GM12801 (cell line): ENCODE measurements at regions not wholly inside any gene's neighbourhood (a gene's known extent, or its start where the extent isn't known, plus 50 kb on each side); places are given as distances from the start of the nearest gene placed in this dataset.

Experiments
- CTCF ChIP-seq: IDR thresholded peaks from one replicate; pipeline ENCODE4 v1.5.1; 2011; ENCODE audit warnings: control low read depth; ENCODE audit not compliant: insufficient read length; ENCODE audit errors: extremely low read depth

DNA sequence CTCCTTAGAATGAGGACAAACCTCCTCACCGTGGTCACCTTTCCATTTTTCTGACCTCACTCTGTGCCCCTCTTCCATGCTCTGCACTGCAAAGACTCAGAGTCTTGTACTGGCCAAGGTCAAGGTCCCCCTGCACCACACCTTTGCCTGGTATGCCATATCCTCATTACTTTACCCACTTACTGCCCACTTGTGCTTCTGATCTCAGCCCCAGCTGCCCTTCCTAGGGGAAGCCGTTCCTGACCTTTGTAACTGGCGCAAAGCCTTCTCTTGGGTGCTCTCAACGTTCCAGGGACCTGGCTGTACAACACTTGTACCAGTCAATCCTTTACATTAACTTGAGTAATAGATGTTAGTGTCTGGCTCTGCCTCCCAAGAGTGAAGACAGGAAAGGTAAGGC lies 256.0 kb downstream of the SV2B start:
- TF ChIP-seq CTCF: no peak

DNA sequence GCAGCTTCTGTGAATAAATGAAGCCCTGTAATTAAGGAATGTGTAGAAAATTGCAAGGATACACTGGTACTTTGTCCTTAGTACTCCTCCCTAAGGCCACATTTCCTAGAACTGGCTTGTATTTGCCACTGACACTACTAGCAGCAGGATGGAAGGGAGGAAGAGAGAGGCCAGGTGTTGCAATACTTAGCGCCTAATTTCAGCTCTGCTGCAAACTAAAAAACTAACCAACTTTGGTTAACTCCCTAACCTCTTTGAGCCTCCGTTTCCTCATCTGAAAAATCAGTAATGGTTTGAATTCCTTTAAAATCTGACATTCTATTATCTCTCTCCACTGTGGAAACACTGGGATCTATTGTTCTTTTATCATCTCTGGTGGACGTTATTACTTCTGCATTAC lies 257.0 kb downstream of the SV2B start:
- no peak for TF ChIP-seq CTCF

GRCh38 chr15:91357486-91357885 lies 257.4 kb downstream of the SV2B start:
- no peak for TF ChIP-seq CTCF

- no peak for TF ChIP-seq CTCF
These were observed 258.3 kb downstream of the SV2B start for GRCh38 chr15:91358405-91358804.

- TF ChIP-seq CTCF: no peak
These were observed 266.1 kb downstream of the SV2B start for GRCh38 chr15:91366111-91366510.

DNA sequence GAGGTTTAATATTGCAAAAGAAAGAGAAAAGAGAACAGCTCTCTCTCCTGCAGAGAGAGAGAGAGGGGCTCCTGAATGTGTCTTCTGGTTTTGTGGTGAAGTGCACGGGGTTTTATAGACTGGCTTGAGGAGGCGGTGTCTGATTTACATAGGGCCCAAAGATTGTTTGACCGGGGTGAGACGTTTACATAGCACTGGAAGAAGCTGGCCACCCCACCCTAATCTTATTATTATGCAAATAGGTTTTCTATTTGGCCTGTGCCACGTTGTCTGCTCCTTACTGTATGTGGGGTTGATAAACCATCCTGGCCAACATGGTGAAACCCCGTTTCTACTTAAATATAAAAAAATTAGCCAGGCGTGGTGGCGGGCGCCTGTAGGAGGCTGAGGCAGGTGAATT lies 268.6 kb downstream of the SV2B start:
- TF ChIP-seq CTCF: no peak

GRCh38 chr15:91369823-91370222 lies 269.8 kb downstream of the SV2B start:
- TF ChIP-seq CTCF: no peak

DNA sequence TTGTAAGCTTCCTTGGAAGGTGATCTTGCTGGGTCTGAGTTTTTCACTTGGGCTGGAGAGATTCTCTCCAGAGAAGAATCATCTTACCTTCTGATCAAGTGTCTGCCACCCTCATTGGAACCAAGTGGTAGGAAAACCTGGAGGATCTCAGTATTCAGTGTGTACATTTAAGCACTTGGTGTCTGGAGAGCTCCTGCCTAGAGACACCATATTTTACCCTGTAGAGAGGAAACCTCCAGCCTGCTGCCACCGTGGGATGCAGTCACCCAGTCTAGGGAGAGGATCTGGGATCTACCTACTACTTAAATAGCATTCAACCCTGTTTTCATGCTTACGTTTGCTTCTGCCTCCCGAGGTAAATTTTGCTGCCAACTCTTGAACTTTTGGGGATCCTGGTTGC lies 274.3 kb downstream of the SV2B start:
- no peak for TF ChIP-seq CTCF
